A549 (cell line): ENCODE measurements at regions not wholly inside any gene's neighbourhood (a gene's known extent, or its start where the extent isn't known, plus 50 kb on each side); places are given as distances from the start of the nearest gene placed in this dataset.

Experiments used
- ATAC-seq, 2 experiments: fragments of 200-7000 bp in 1 of 2; fragments of >200 bp in 1 of 2; cut with Nextera tagmentation in 1 of 2; cut with Tn5 transposase in 1 of 2; 3 replicates each; pipeline versions ENCODE4 v1.8.0 to v1.9.1; 2018 to 2020; ENCODE audit warnings: mild to moderate bottlenecking in 1 of 2, moderate library complexity in 1 of 2
- CTCF ChIA-PET: fragments of 300-600 bp; sonication (Branson Sonifier 250); formaldehyde crosslinking; extraction: SDS; loops from one replicate; lab custom pipeline; 2021; ENCODE audit warnings: antibody characterized with exemption, inconsistent platforms; lab: Yijun Ruan, JAX
- POLR2A ChIA-PET: fragments of 350-600 bp; formaldehyde crosslinking; extraction: SDS; loops from one replicate; lab custom pipeline; 2021; ENCODE audit warnings: antibody characterized with exemption, inconsistent platforms; lab: Yijun Ruan, JAX
- DNase-seq, 2 experiments: peaks; one replicate each; pipeline versions ENCODE4 v3.0.0 to v3.0.0-alpha.2; 2011 to 2016; ENCODE audit warnings: low read depth in 1 of 2, low spot score in 1 of 2
- FAIRE-seq: peaks from 2 replicates; lab custom pipeline; 2011; peaks lifted over from hg19 to GRCh38; lab: Jason Lieb, UNC
- H3K27ac ChIP-seq, 2 experiments: fragments of >200 bp; sonication (Bioruptor Twin); formaldehyde crosslinking; 3 replicates each; pipeline ENCODE4 v1.5.1; 2016 to 2017
- H3K4me1 ChIP-seq: fragments of >200 bp; sonication (Bioruptor Twin); formaldehyde crosslinking; 3 replicates; pipeline ENCODE4 v1.6.1; 2016
- H3K4me2 ChIP-seq: fragments of >200 bp; sonication (Bioruptor Twin); formaldehyde crosslinking; 3 replicates; pipeline ENCODE4 v1.6.1; 2016
- H3K4me3 ChIP-seq: fragments of >200 bp; sonication (Bioruptor Twin); formaldehyde crosslinking; 3 replicates; pipeline ENCODE4 v1.5.1; 2016
- H3K9me3 ChIP-seq: fragments of >200 bp; sonication (Bioruptor Twin); formaldehyde crosslinking; 3 replicates; pipeline ENCODE4 v1.6.1; 2016
- BHLHE40 ChIP-seq: IDR thresholded peaks from 2 replicates; pipeline ENCODE4 v1.6.1; 2012; ENCODE audit warnings: low read depth, low read length, inconsistent platforms
- CBX8 ChIP-seq: fragments of 200-600 bp; sonication (generic); IDR thresholded peaks from 2 replicates; pipeline ENCODE4 v1.6.1; 2016
- CHD2 ChIP-seq: fragments of 150-350 bp; IDR thresholded peaks from 2 replicates; pipeline ENCODE4 v1.6.1; 2014; ENCODE audit warnings: low read length; ENCODE audit not compliant: partially characterized antibody
- CHD4 ChIP-seq: fragments of 200-600 bp; sonication (generic); IDR thresholded peaks from 2 replicates; pipeline ENCODE4 v1.6.1; 2016; ENCODE audit warnings: antibody characterized with exemption, mild to moderate bottlenecking, borderline replicate concordance
- E2F6 ChIP-seq: IDR thresholded peaks from 2 replicates; pipeline ENCODE4 v1.6.1; 2012; ENCODE audit warnings: low read depth, borderline replicate concordance
- EHMT2 ChIP-seq: fragments of 200-600 bp; sonication (generic); IDR thresholded peaks from 2 replicates; pipeline ENCODE4 v1.6.1; 2016; ENCODE audit warnings: antibody characterized with exemption, low read depth, mild to moderate bottlenecking, moderate library complexity
- EP300 ChIP-seq, 2 experiments: fragments of >200 bp; sonication (Bioruptor Twin); formaldehyde crosslinking; IDR thresholded peaks; 2 replicates in 1 of 2; 3 replicates in 1 of 2; pipeline ENCODE4 v1.6.1; 2016 to 2017
- FOSL2 ChIP-seq, 2 experiments: fragments of 450-650 bp in 1 of 2; fragments of >200 bp in 1 of 2; sonication (Bioruptor Twin) in 1 of 2; formaldehyde crosslinking; IDR thresholded peaks; 2 replicates each; pipeline versions ENCODE4 v1.5.0 to v1.6.1; 2016 to 2020; ENCODE audit warnings: mild to moderate bottlenecking in 1 of 2, moderate library complexity in 1 of 2
- GATA3 ChIP-seq: IDR thresholded peaks from 2 replicates; pipeline ENCODE4 v1.6.1; 2012; ENCODE audit warnings: borderline replicate concordance
- HMGXB4 ChIP-seq: fragments of 250-450 bp; sonication (Bioruptor Pico); IDR thresholded peaks from 2 replicates; pipeline ENCODE4 v1.5.0; 2021; ENCODE audit warnings: mild to moderate bottlenecking, moderate library complexity, borderline replicate concordance
- HOXA7 ChIP-seq: fragments of 250-450 bp; sonication (Bioruptor Pico); IDR thresholded peaks from 2 replicates; pipeline ENCODE4 v1.5.0; 2020; ENCODE audit warnings: mild to moderate bottlenecking, moderate library complexity
- HOXB13 ChIP-seq: fragments of 250-450 bp; sonication (Bioruptor Pico); IDR thresholded peaks from 2 replicates; pipeline ENCODE4 v1.5.0; 2020; ENCODE audit warnings: low read depth, mild to moderate bottlenecking, moderate library complexity
- HOXB5 ChIP-seq: fragments of 250-450 bp; sonication (Bioruptor Pico); IDR thresholded peaks from 2 replicates; pipeline ENCODE4 v1.5.0; 2020; ENCODE audit warnings: mild to moderate bottlenecking, moderate library complexity
- KDM5A ChIP-seq: fragments of 200-600 bp; sonication (generic); IDR thresholded peaks from 2 replicates; pipeline ENCODE4 v1.6.1; 2016; ENCODE audit warnings: antibody characterized with exemption, mild to moderate bottlenecking
- MAFK ChIP-seq: fragments of 450-650 bp; IDR thresholded peaks from 2 replicates; pipeline ENCODE4 v1.6.1; 2014; ENCODE audit not compliant: partially characterized antibody
- NFE2L2 ChIP-seq: fragments of 150-350 bp; conservative IDR thresholded peaks from 2 replicates; pipeline ENCODE4 v1.6.1; 2014; ENCODE audit warnings: low read length
- NR3C1 ChIP-seq: fragments of >200 bp; sonication (Bioruptor Twin); formaldehyde crosslinking; IDR thresholded peaks from 3 replicates; pipeline ENCODE4 v1.6.1; 2017
- PHF8 ChIP-seq: fragments of 200-600 bp; sonication (generic); IDR thresholded peaks from 2 replicates; pipeline ENCODE4 v1.6.1; 2016; ENCODE audit warnings: low read depth, mild to moderate bottlenecking, antibody characterized with exemption, moderate library complexity, borderline replicate concordance
- RFX5 ChIP-seq: fragments of 450-650 bp; IDR thresholded peaks from 2 replicates; pipeline ENCODE4 v1.7.1; 2014; ENCODE audit warnings: antibody characterized with exemption, mild to moderate bottlenecking, moderate library complexity
- SREBF2 ChIP-seq: fragments of 450-650 bp; IDR thresholded peaks from 2 replicates; pipeline ENCODE4 v1.6.1; 2014; ENCODE audit warnings: mild to moderate bottlenecking, moderate library complexity
- TFCP2L1 ChIP-seq: fragments of 250-450 bp; sonication (Bioruptor Pico); IDR thresholded peaks from 2 replicates; pipeline ENCODE4 v1.5.0; 2021; ENCODE audit warnings: mild to moderate bottlenecking
- TP53 ChIP-seq: fragments of 250-450 bp; sonication (Bioruptor Pico); IDR thresholded peaks from 2 replicates; pipeline ENCODE4 v1.5.0; 2021; ENCODE audit warnings: mild to moderate bottlenecking, moderate library complexity
- USF2 ChIP-seq: fragments of 450-650 bp; IDR thresholded peaks from 2 replicates; pipeline ENCODE4 v1.6.1; 2014; ENCODE audit warnings: antibody characterized with exemption
- ZC3H11A ChIP-seq: fragments of 450-650 bp; IDR thresholded peaks from 2 replicates; pipeline ENCODE4 v1.6.1; 2014; ENCODE audit warnings: antibody characterized with exemption, mild to moderate bottlenecking
- WGBS: methylation state at CpG from one replicate; pipeline ENCODE4 v1.1.6; 2017; ENCODE audit errors: missing lambda C conversion rate; 5-methylcytosine and 5-hydroxymethylcytosine counted together
- TF ChIP-seq, protein P1 (sequence below): fragments of >200 bp; sonication (Bioruptor Twin); formaldehyde crosslinking; IDR thresholded peaks from 3 replicates; pipeline ENCODE4 v1.6.1; 2016
- TF ChIP-seq, protein P2 (sequence below): fragments of >200 bp; sonication (Bioruptor Twin); formaldehyde crosslinking; IDR thresholded peaks from 3 replicates; pipeline ENCODE4 v1.5.1; 2016

GRCh38 chr16:6095414-6095813, 997.8 kb upstream of the EEF2KMT start:
- Histone ChIP-seq H3K27ac (no peak overlapping the region), H3K9me3 (peaks cover 3% of the 10 kb centered on the region; the same call in 1 of the 3 replicates), H3K4me2 (no peak overlapping the region), H3K4me3 (no peak overlapping the region), H3K4me1 (no peaks in the 10 kb centered on the region)
- DNase-seq (no peak), ATAC-seq (no peak), FAIRE-seq (no peak)
- ChIA-PET POLR2A (no interaction called here), CTCF (no interaction called here)
- no peak for TF ChIP-seq MAFK
- no peak for TF ChIP-seq CHD2
- TF ChIP-seq, protein P1, sequence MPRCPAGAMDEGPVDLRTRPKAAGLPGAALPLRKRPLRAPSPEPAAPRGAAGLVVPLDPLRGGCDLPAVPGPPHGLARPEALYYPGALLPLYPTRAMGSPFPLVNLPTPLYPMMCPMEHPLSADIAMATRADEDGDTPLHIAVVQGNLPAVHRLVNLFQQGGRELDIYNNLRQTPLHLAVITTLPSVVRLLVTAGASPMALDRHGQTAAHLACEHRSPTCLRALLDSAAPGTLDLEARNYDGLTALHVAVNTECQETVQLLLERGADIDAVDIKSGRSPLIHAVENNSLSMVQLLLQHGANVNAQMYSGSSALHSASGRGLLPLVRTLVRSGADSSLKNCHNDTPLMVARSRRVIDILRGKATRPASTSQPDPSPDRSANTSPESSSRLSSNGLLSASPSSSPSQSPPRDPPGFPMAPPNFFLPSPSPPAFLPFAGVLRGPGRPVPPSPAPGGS = no peak
- no peak for TF ChIP-seq SREBF2
- TF ChIP-seq, protein P2, sequence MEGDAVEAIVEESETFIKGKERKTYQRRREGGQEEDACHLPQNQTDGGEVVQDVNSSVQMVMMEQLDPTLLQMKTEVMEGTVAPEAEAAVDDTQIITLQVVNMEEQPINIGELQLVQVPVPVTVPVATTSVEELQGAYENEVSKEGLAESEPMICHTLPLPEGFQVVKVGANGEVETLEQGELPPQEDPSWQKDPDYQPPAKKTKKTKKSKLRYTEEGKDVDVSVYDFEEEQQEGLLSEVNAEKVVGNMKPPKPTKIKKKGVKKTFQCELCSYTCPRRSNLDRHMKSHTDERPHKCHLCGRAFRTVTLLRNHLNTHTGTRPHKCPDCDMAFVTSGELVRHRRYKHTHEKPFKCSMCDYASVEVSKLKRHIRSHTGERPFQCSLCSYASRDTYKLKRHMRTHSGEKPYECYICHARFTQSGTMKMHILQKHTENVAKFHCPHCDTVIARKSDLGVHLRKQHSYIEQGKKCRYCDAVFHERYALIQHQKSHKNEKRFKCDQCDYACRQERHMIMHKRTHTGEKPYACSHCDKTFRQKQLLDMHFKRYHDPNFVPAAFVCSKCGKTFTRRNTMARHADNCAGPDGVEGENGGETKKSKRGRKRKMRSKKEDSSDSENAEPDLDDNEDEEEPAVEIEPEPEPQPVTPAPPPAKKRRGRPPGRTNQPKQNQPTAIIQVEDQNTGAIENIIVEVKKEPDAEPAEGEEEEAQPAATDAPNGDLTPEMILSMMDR = no peak
- TF ChIP-seq E2F6 = no peak
- no peak for TF ChIP-seq HMGXB4
- no peak for TF ChIP-seq EP300 (IDR thresholded peaks at IDR 0.05)
- TF ChIP-seq EHMT2 = no peak
- no peak for TF ChIP-seq CBX8
- no peak for TF ChIP-seq NFE2L2
- TF ChIP-seq FOSL2 (IDR thresholded peaks at IDR 0.05) = no peak
- no peak for TF ChIP-seq FOSL2 (CRISPR knock-in tag; IDR thresholded peaks at IDR 0.05)
- no peak for TF ChIP-seq CHD4
- no peak for TF ChIP-seq TFCP2L1 (CRISPR knock-in tag)
- 8% methylated on average over 5 of the region's 5 CpGs for WGBS

GRCh38 chr16:6091021-6091420, 993.4 kb upstream of the EEF2KMT start:
- no peak for DNase-seq
- Histone ChIP-seq H3K9me3 (peaks cover 3% of the 10 kb centered on the region; the same call in 1 of the 3 replicates), H3K4me1 (no peaks in the 10 kb centered on the region), H3K4me2 (no peak overlapping the region), H3K27ac (no peak overlapping the region), H3K4me3 (no peak overlapping the region)
- CTCF ChIA-PET = interaction anchor here (1.0 kb wide), 1 partner anchor 13 kb away, joined by 3 read pairs; no protein-coding TSS in a partner anchor
- no peak for FAIRE-seq
- POLR2A ChIA-PET = no interaction called here
- ATAC-seq = no peak
- 13% methylated on average over 3 of the region's 3 CpGs for WGBS
- no peak for TF ChIP-seq HOXA7
- no peak for TF ChIP-seq KDM5A
- TF ChIP-seq HOXB13 = no peak
- no peak for TF ChIP-seq FOSL2 (IDR thresholded peaks at IDR 0.05)
- TF ChIP-seq FOSL2 (CRISPR knock-in tag; IDR thresholded peaks at IDR 0.05) = no peak
- no peak for TF ChIP-seq NR3C1
- TF ChIP-seq BHLHE40 = no peak
- no peak for TF ChIP-seq ZC3H11A
- no peak for TF ChIP-seq PHF8
- TF ChIP-seq GATA3 = no peak
- TF ChIP-seq USF2 = no peak
- TF ChIP-seq NFE2L2 = no peak
- TF ChIP-seq, protein P2 = no peak
- no peak for TF ChIP-seq TP53 (CRISPR knock-in tag)
- TF ChIP-seq HOXB5 = no peak
- no peak for TF ChIP-seq RFX5
- no peak for TF ChIP-seq TFCP2L1 (CRISPR knock-in tag)
